A549 (cell line): ENCODE measurements at regions not wholly inside any gene's neighbourhood (a gene's known extent, or its start where the extent isn't known, plus 50 kb on each side); places are given as distances from the start of the nearest gene placed in this dataset.

Experiments used
- CBX8 ChIP-seq: fragments of 200-600 bp; sonication (generic); IDR thresholded peaks from 2 replicates; pipeline ENCODE4 v1.6.1; 2016
- HDAC2 ChIP-seq: fragments of 200-600 bp; sonication (generic); IDR thresholded peaks from 2 replicates; pipeline ENCODE4 v1.6.1; 2016
- PHF8 ChIP-seq: fragments of 200-600 bp; sonication (generic); IDR thresholded peaks from 2 replicates; pipeline ENCODE4 v1.6.1; 2016; ENCODE audit warnings: low read depth, mild to moderate bottlenecking, antibody characterized with exemption, moderate library complexity, borderline replicate concordance
- TF ChIP-seq, protein P1 (sequence below): fragments of >200 bp; sonication (Bioruptor Twin); formaldehyde crosslinking; IDR thresholded peaks from 3 replicates; pipeline ENCODE4 v1.5.1; 2016

DNA sequence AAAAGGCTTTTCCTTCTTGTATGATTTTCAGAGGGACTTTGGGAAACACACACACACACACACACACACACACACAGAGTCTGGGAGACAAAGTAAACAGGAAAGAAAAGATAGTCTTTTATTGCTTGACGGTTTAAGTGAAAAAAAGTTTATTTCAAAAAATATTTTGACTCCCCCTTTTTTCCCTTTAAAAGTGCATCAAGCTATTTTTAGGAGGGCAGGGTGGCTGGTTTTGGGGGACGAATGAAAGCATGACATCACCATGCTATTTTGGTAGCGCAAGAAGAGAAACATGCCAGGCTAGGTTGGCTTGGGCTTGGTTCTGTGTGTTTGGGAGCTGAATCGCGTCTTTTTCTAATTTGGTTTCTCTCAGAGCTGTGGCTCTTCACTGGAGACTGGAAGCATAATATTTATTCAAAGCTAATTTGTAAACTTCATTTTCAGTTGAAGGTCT lies 129.2 kb downstream of the BAMBI start:
- TF ChIP-seq PHF8 (no peak), HDAC2 (no peak), CBX8 (no peak)
- TF ChIP-seq, protein P1, sequence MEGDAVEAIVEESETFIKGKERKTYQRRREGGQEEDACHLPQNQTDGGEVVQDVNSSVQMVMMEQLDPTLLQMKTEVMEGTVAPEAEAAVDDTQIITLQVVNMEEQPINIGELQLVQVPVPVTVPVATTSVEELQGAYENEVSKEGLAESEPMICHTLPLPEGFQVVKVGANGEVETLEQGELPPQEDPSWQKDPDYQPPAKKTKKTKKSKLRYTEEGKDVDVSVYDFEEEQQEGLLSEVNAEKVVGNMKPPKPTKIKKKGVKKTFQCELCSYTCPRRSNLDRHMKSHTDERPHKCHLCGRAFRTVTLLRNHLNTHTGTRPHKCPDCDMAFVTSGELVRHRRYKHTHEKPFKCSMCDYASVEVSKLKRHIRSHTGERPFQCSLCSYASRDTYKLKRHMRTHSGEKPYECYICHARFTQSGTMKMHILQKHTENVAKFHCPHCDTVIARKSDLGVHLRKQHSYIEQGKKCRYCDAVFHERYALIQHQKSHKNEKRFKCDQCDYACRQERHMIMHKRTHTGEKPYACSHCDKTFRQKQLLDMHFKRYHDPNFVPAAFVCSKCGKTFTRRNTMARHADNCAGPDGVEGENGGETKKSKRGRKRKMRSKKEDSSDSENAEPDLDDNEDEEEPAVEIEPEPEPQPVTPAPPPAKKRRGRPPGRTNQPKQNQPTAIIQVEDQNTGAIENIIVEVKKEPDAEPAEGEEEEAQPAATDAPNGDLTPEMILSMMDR = no peak
